ENCODE measurements at regions not wholly inside any gene's neighbourhood (a gene's known extent, or its start where the extent isn't known, plus 50 kb on each side); places are given as distances from the start of the nearest gene placed in this dataset.

DNA sequence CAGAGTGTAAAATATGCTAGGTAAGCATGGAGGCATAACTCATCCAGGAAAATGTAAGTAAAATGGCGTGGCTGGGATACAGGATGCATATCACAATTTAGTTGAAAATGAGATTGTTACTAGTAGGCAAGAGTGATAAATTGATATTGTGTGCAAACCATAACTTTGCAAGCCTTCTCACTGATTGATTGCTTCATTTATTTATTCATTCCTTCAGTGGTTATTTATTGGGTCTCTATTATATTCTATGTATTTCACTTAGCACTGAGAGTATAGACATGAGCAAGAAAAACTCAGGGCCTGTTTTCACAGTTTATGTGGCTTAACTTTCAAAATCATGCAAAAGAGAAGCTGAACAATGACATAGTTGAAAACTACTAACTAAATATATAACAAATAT, 241.0 kb upstream of the EYS start:
- Histone ChIP-seq H3K27ac (ENCODE audit: extremely low read depth, low read depth, low read length) (no peak overlapping the region), H3K9me3 (ENCODE audit: control insufficient read depth, insufficient read depth, low read depth, low read length) (no peaks in the 10 kb centered on the region), H3K4me3 (ENCODE audit: low read depth, low read length) (no peak overlapping the region), H3K4me1 (ENCODE audit: control insufficient read depth, insufficient read depth, low read length) (no peaks in the 10 kb centered on the region), H3K36me3 (ENCODE audit: control insufficient read depth in 2 of 2, insufficient read depth in 1 of 2, low read length in 2 of 2) (no peaks in the 10 kb centered on the region)
- TF ChIP-seq ZNF394 (tag by site-specific recombination; IDR thresholded peaks at IDR 0.05; ENCODE audit: borderline replicate concordance) (no peak), ZNF112 (tag by site-specific recombination; IDR thresholded peaks at IDR 0.05) (no peak), ZNF416 (tag by site-specific recombination; IDR thresholded peaks at IDR 0.05) (no peak), ZNF140 (tag by site-specific recombination; IDR thresholded peaks at IDR 0.05) (no peak), ZNF433 (tag by site-specific recombination; IDR thresholded peaks at IDR 0.05; ENCODE audit: low read depth) (no peak), ZNF354C (tag by site-specific recombination; IDR thresholded peaks at IDR 0.05; ENCODE audit: borderline replicate concordance, low read depth) (no peak), ZBTB17 (tag by site-specific recombination; IDR thresholded peaks at IDR 0.05) (no peak), FEZF1 (tag by site-specific recombination; IDR thresholded peaks at IDR 0.05) (no peak), BCL11A (tag by site-specific recombination; IDR thresholded peaks at IDR 0.05; ENCODE audit: low read depth) (no peak), ZSCAN30 (tag by site-specific recombination; IDR thresholded peaks at IDR 0.05) (no peak), SALL2 (tag by site-specific recombination; IDR thresholded peaks at IDR 0.05; ENCODE audit: borderline replicate concordance) (no peak), ZNF777 (tag by site-specific recombination; IDR thresholded peaks at IDR 0.05; ENCODE audit: borderline replicate concordance) (no peak), GLIS2 (tag by site-specific recombination; IDR thresholded peaks at IDR 0.05) (no peak), ZNF175 (tag by site-specific recombination; IDR thresholded peaks at IDR 0.05) (no peak), ZBTB26 (tag by site-specific recombination; optimal IDR thresholded peaks at IDR 0.05) (no peak), PRDM10 (tag by site-specific recombination; IDR thresholded peaks at IDR 0.05) (no peak)
- TF ChIP-seq, protein P1, sequence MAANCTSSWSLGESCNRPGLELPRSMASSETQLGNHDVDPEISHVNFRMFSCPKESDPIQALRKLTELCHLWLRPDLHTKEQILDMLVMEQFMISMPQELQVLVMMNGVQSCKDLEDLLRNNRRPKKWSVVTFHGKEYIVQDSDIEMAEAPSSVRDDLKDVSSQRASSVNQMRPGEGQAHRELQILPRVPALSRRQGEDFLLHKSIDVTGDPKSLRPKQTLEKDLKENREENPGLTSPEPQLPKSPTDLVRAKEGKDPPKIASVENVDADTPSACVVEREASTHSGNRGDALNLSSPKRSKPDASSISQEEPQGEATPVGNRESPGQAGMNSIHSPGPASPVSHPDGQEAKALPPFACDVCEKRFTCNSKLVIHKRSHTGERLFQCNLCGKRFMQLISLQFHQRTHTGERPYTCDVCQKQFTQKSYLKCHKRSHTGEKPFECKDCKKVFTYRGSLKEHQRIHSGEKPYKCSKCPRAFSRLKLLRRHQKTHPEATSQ (tag by site-specific recombination; IDR thresholded peaks at IDR 0.05) = no peak
- TF ChIP-seq, protein P2, sequence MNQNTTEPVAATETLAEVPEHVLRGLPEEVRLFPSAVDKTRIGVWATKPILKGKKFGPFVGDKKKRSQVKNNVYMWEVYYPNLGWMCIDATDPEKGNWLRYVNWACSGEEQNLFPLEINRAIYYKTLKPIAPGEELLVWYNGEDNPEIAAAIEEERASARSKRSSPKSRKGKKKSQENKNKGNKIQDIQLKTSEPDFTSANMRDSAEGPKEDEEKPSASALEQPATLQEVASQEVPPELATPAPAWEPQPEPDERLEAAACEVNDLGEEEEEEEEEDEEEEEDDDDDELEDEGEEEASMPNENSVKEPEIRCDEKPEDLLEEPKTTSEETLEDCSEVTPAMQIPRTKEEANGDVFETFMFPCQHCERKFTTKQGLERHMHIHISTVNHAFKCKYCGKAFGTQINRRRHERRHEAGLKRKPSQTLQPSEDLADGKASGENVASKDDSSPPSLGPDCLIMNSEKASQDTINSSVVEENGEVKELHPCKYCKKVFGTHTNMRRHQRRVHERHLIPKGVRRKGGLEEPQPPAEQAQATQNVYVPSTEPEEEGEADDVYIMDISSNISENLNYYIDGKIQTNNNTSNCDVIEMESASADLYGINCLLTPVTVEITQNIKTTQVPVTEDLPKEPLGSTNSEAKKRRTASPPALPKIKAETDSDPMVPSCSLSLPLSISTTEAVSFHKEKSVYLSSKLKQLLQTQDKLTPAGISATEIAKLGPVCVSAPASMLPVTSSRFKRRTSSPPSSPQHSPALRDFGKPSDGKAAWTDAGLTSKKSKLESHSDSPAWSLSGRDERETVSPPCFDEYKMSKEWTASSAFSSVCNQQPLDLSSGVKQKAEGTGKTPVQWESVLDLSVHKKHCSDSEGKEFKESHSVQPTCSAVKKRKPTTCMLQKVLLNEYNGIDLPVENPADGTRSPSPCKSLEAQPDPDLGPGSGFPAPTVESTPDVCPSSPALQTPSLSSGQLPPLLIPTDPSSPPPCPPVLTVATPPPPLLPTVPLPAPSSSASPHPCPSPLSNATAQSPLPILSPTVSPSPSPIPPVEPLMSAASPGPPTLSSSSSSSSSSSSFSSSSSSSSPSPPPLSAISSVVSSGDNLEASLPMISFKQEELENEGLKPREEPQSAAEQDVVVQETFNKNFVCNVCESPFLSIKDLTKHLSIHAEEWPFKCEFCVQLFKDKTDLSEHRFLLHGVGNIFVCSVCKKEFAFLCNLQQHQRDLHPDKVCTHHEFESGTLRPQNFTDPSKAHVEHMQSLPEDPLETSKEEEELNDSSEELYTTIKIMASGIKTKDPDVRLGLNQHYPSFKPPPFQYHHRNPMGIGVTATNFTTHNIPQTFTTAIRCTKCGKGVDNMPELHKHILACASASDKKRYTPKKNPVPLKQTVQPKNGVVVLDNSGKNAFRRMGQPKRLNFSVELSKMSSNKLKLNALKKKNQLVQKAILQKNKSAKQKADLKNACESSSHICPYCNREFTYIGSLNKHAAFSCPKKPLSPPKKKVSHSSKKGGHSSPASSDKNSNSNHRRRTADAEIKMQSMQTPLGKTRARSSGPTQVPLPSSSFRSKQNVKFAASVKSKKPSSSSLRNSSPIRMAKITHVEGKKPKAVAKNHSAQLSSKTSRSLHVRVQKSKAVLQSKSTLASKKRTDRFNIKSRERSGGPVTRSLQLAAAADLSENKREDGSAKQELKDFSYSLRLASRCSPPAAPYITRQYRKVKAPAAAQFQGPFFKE (tag by site-specific recombination; IDR thresholded peaks at IDR 0.05; ENCODE audit: borderline replicate concordance) = no peak
- TF ChIP-seq, protein P3, sequence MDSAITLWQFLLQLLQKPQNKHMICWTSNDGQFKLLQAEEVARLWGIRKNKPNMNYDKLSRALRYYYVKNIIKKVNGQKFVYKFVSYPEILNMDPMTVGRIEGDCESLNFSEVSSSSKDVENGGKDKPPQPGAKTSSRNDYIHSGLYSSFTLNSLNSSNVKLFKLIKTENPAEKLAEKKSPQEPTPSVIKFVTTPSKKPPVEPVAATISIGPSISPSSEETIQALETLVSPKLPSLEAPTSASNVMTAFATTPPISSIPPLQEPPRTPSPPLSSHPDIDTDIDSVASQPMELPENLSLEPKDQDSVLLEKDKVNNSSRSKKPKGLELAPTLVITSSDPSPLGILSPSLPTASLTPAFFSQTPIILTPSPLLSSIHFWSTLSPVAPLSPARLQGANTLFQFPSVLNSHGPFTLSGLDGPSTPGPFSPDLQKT (IDR thresholded peaks at IDR 0.05; ENCODE audit: borderline replicate concordance, low read depth, low read length) = no peak
- ChIA-PET POLR2A (no interaction called here), CTCF (interaction anchor here (1.5 kb wide), 1 partner anchor 11 kb away, joined by 3 read pairs; no protein-coding TSS in a partner anchor)

All from HEK293 (cell line).